OCI-LY3 (cell line): ENCODE measurements at regions not wholly inside any gene's neighbourhood (a gene's known extent, or its start where the extent isn't known, plus 50 kb on each side); places are given as distances from the start of the nearest gene placed in this dataset.

Experiments
- EZH2phosphoT487 ChIP-seq: fragments of 200-600 bp; shearing (Covaris generic); IDR thresholded peaks from 2 replicates; pipeline ENCODE4 v1.6.1; 2018; ENCODE audit warnings: antibody characterized with exemption, mixed run types, low read depth
- TF ChIP-seq, protein P1 (sequence below): fragments of 200-600, 300-600 bp; sonication (generic); IDR thresholded peaks from 2 replicates; pipeline ENCODE4 v1.5.1; 2014; ENCODE audit warnings: antibody characterized with exemption, low read length, low read depth

DNA sequence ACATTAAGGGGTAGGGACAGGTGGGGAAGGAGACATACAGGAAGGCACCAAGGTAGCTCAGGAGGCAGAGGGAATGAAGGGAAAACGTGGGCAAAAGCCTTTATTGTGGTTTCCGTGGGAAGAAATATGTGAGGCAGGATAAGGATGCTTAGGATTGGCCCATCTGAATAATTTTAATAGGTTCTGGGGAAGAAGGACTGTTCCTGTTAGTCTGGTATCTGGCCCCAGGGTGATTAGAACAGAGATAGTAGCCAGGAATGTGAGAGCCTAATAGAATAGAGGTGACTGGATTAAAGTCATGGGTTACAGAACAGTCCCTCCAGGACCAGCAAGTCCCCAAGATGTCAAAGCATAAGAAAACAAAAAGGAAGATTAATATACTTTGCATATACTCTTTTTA, 545.2 kb upstream of the CAMK1G start:
- TF ChIP-seq, protein P1, sequence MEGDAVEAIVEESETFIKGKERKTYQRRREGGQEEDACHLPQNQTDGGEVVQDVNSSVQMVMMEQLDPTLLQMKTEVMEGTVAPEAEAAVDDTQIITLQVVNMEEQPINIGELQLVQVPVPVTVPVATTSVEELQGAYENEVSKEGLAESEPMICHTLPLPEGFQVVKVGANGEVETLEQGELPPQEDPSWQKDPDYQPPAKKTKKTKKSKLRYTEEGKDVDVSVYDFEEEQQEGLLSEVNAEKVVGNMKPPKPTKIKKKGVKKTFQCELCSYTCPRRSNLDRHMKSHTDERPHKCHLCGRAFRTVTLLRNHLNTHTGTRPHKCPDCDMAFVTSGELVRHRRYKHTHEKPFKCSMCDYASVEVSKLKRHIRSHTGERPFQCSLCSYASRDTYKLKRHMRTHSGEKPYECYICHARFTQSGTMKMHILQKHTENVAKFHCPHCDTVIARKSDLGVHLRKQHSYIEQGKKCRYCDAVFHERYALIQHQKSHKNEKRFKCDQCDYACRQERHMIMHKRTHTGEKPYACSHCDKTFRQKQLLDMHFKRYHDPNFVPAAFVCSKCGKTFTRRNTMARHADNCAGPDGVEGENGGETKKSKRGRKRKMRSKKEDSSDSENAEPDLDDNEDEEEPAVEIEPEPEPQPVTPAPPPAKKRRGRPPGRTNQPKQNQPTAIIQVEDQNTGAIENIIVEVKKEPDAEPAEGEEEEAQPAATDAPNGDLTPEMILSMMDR = no peak
- no peak for TF ChIP-seq EZH2phosphoT487
